ENCODE measurements at regions not wholly inside any gene's neighbourhood (a gene's known extent, or its start where the extent isn't known, plus 50 kb on each side); places are given as distances from the start of the nearest gene placed in this dataset.

DNA sequence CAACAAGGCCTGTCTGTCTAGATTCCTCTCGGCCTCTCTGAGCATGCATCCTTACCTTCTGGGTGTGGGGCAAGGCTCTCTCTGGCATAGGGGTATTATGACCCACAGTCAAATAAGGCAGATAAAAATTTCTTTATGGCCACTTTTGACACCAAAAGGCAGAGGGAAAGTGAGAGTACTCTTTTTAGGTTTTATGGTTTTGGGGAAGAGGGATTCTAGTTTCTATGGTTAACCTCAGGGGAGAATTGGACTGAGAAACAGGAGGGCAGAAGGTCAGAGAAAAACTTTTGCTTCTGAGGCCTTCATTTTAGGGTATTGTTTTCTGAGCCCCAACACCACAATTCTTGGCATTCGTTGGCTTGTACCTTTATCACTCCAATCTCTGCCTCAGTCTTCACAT is 70.0 kb upstream of the CCDC54 start:
- TF ChIP-seq CTCF (IDR thresholded peaks at IDR 0.05; ENCODE audit: low read depth, low read length): no peak
- DNase-seq (ENCODE audit: extremely low read depth, low read depth): no peak

DNA sequence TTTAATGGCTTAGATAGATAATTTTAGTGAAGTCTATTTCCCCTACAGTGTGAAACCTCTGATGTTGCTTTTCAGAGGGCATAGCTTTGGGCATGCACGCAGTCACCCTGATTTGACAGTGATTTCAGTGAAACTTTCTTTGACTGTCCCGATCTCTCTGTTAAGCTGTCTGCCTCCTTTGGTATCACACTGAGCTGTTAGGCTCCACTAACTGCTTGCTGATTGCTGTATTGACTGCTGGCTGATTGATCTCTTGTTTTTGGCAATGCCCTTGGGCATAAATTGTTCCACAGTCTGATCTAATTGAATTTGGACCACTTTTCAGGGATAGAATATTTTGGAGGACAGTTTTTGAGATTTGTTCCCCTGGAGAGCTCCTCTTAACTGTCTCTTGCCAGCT is 68.5 kb upstream of the CCDC54 start:
- DNase-seq (ENCODE audit: extremely low read depth, low read depth): no peak
- TF ChIP-seq CTCF (IDR thresholded peaks at IDR 0.05; ENCODE audit: low read depth, low read length): no peak

- DNase-seq (ENCODE audit: extremely low read depth, low read depth): no peak
These were observed 67.9 kb upstream of the CCDC54 start for GRCh38 chr3:107309312-107309711.

DNA sequence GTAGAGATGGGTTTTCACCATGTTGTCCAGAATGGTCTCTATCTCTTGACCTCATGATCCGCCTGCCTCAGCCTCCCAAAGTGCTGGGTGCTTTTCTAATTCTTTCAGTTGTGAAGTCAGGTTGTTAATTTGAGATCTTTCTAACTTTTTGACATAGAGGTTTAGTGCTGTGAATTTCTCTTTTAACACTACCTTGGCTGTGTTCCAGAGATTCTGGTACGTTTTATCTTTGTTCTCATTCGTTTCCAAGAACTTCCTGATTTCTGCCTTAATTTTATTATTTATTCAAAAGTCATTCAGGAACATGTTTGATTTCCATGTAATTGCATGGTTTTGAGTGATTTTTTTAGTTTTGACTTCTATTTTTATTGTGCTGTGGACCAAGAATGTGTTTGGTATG is 63.5 kb upstream of the CCDC54 start:
- TF ChIP-seq CTCF (IDR thresholded peaks at IDR 0.05; ENCODE audit: low read depth, low read length): no peak

More at GRCh38 chr3:107309312-107309711, 67.9 kb upstream of the CCDC54 start:
- TF ChIP-seq CTCF (IDR thresholded peaks at IDR 0.05; ENCODE audit: low read depth, low read length): no peak

DNA sequence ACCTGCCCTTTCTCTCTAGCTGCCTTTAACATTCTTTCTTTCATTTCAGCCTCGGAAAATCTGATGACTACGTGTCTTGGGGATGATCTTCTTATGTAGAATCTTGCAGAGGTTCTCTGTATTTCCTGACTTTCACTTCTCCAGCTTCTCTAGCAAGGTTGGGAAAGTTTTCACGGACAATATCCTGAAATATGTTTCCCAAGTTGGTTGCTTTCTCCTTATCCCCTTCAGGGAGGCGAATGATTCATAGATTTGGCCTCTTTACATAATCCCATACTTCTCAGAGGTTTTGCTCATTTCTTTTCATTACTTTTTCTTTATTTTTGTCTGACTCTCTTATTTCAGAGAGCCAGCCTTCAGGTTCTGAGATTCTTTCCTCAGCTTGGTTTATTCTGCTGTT is 62.1 kb upstream of the CCDC54 start:
- TF ChIP-seq CTCF (IDR thresholded peaks at IDR 0.05; ENCODE audit: low read depth, low read length): no peak
- DNase-seq (ENCODE audit: extremely low read depth, low read depth): no peak

More for the DNA sequence above, 63.5 kb upstream of the CCDC54 start:
- no peak for DNase-seq (ENCODE audit: extremely low read depth, low read depth)

DNA sequence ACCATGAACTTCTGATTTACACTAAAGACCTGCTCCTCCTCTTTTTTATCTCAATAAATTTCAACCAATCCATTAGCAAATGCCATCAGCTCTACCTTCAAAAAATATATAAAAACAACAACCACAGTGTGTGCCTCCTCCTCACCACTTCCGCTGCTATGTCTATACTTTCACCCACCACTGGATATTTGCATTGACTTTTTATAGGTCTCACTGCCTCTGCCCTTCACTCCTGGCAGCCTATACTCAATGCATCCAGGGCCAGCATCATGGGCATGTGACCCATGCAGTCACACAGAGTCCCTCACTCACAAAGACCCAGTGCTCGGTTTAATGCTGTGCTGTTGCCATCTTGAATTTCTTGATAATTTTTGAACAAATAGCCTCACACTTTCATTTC is 53.5 kb upstream of the CCDC54 start:
- no peak for DNase-seq (ENCODE audit: extremely low read depth, low read depth)
- no peak for TF ChIP-seq CTCF (IDR thresholded peaks at IDR 0.05; ENCODE audit: low read depth, low read length)

GRCh38 chr3:107325446-107325845 is 51.8 kb upstream of the CCDC54 start:
- no peak for DNase-seq (ENCODE audit: extremely low read depth, low read depth)
- TF ChIP-seq CTCF (IDR thresholded peaks at IDR 0.05; ENCODE audit: low read depth, low read length): no peak
